ENCODE measurements at regions not wholly inside any gene's neighbourhood (a gene's known extent, or its start where the extent isn't known, plus 50 kb on each side); places are given as distances from the start of the nearest gene placed in this dataset.

DNA sequence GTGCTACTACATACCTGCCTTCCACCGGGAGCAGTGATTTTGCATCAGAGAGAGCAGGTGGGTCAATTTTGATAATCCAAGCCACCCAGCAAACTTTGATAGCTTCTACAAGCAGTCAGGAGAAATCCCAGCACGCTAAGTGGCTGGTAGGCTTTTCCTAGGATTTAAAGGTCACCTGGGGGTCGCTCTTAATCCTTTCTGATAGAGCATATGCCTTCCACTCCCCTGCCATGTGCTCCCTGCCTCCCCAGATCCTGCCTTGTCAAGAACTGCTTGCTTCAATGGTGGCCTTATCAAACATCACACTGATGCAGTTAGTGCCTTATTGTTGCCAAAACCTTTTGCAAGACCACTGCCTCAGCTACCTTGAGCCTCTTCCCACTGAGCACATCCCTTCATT, 462.3 kb upstream of the MEX3C start:
- no peak for DNase-seq

DNA sequence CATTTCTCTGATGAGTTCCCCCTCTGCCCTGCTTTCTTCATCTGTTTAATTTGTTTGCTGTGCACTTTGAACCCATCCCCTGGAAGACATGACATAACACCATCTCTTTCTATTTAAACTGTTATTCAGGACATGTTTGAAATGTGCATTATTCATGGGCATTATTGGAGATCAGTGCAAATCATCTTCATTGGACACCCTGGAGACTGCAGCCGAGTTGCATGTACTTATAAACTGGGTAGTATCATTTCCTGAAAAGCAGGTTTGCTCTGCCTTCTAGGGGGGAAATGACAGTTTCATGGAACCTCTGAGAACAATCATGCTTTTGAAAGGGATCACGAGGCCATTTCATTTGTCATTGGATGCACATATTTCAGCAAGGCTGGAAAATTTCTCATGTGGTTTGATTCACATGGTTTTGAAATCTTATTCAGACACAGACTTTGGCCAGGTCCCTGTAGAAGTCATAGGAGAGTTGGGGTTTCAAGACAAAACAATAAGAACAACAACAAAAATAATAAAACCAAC, 462.8 kb upstream of the MEX3C start:
- no peak for DNase-seq

DNA sequence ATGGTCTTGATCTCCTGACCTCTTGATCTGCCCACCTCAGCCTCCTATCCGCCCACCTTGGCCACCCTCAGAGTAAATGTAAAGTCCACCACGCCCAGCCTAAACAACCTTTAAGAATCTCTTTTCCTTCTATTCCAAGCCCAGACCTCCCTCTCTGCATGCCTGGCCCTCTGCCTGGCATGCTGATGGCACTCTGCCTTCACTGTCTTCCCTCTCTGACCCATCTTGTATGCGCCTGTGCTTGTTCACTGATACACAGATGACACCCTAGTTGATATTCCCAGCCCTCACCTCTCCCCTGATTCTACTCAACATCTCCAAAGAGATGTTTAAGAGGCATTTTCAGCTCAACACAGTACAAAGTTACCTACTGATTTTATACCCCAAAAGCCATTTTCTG, 466.8 kb upstream of the MEX3C start:
- no peak for DNase-seq

DNA sequence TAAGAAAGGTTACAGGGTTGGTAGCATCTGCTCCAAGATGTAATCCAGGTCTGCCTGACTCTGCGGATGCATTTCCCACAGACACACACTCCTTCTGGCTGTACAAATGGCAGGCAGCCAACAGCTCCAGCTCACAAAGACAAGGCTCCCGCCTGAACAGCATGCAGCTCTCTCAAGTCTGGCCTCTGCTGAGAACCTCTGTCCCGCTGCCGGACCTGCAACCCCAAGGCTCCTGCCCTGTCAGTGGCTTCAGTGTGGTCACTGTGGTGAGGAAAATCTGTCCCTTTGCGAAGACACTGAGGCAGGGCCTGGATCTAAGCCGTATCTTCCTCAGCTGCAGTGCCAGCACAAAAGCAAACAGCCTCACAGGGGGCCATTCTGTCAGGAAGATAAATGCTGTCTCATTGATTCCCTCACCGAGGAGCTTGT, 469.3 kb upstream of the MEX3C start:
- DNase-seq, result no peak

DNA sequence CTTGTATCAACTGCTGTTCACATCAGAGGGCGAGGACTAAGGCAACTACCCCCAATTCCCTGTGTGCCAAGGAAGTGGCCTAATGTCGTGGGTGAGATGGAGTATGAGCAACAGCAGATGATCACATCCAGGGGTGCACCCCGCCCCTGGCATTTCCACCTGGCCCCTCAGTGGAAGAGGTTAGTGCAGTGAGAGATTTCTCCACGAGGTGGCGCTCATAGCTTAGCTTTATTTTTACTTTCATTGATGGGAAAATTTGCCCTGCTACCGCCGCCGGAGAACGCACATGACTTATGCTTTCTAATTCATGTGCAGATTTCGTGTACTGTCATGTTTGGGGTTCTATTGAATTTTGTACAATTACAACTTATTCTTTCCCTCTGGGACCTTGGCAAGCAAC, 470.6 kb upstream of the MEX3C start:
- DNase-seq, result peak; percentile 41

DNA sequence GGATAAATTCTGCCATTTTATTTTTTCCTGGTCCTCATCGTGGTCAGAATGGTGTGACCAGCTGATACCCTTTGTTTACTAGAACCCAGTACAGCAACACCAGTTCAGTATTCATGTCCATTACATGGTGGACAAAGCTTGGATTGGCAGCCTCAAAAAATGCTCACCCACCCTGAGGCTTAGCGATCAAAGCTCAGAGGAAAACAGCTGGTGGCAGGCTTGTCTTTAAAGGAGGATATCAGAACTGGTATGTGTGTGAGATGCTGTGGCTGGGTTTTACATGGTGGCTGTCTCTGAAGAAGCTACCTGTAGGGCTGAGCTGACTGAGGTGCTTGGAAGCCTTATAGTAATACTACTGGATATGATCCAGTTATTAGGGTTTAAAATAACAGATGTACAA, 471.1 kb upstream of the MEX3C start:
- peak; percentile 8 for DNase-seq

DNA sequence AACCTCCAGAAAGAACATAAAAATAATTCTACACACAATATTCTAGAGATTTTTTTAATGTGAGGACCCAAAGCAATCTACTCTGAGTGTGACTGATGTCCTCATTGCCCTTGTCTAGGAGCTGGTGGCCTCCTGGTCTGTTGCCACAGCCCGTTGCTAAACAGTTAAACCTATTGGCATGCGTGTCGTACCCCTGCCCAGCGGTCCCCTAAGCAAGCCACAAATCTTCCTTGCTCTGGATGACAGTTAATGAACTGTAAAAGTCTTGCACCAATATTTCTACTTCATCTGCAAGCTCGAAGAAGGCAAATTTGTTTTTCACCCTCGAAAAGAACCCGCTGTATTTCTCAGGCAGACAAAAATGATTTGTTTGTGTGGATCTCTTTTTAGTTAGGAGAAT, 489.1 kb upstream of the MEX3C start:
- DNase-seq, result no peak

DNA sequence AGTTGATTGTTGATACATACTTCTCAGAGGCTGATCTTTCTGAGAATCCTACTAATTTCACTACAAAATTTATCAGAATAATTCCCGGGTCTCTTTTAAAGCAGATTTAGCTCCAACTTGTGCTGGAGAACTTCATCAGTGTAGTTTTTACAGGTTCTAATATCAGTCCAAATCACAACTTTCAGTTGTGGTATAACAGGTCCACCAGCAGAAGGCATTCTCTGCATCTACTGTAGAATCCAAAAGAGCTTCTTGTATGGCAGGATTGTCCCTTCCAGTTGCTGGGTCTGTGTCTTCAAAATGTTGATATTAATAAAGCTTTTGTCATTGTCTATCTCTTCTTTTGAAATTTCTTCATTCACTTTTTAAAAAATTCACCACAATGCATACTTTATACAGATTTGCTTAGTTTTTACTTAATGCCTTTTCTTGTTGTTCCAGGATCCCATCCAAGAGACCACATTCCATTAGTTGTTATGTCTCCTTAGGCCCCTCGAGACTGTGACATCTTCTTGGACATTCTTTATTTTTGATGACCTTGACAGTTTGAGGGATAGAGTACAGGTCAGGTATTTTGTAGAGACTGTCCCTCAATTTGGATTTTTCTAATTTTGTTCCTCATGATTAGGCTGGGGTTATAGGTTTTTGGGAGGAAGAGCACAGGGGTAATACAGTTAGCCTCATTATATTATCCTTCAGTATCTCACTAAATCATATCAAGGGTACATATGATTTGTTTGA, 490.5 kb upstream of the MEX3C start:
- no peak for DNase-seq

DNA sequence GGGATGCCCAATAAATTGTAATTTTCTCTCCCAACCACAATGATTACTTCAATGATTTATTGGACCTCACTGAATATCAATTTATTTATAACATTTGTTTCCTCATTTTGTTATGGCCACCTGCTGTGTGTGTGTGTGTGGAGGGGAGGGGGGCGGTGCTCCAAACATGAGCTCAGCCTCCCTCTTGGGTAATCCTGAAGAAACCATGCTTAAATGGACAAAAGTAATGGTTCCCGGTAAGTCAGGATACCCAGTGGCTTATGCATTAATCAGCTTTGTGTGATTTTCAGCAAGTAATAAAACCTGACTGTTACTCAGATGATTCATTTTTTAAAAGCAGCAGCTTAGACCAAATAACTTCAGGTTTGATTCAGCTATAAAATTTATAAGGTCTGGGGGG, 495.1 kb upstream of the MEX3C start:
- DNase-seq, result no peak

DNA sequence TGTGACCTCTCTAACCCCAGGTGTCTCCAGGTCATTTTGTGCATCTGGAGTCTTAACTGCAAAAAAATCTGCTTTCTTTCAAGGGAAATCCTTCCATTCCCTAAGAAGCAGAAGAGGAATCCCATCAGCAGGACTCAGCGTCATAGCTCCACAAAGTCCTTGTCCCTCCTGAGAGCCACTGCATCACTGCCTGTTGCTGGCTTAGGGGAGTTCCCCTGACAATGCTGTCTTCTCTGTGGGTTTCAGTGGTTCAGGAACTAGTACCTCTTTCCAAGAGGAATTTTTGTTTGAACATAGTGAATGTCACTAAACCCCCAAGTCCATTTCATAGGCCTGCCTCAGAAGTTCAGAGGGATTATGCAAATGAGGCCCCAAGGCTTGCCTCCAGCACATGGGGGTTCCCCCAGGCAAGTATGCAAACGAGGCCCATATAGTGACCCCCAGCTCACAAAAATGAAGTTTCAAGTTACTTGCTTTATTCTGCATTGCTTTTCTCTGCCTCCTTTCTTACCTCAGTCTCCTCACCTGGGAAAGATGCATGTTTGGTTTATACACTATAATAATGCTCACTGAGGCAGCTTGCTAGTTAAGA, 513.9 kb upstream of the MEX3C start:
- DNase-seq, result no peak

DNA sequence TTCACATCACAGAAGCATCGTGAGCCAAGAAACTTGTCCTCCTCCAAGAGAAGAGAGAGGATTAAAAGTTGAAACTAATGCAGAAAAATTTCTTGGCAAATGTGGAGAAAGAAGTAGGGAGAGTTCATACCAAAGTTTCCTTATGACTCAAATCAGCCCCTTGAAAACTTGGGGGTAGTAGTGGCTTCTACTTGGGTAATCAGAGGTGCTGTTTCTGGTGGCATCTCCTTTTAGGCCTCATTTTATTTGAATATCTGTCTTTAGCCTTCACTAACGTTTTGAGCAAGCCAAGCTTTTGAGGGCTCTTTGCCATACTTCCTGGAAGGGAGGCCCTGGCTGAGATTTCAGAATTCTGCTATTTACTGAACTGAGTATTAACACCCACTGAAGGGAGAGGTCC, 515.3 kb upstream of the MEX3C start:
- no peak for DNase-seq

DNA sequence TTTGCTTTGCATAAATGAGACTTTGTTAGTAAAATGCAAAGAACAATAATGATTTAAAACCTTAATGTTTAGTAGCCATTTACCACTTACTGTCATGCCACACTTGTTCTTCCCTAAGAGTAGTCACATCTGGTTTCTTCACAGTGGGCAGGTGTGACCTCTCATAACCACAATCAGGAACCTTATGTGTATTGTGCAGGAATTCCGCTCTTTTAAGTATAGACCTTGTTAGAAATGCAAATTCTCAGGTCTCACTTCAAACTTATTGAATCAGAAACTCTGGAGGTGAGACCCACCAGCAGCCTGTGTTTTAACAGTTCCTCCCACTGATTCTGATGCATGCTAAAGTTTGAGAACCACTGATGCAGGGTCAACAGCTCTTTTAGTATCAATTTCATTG, 518.8 kb upstream of the MEX3C start:
- no peak for DNase-seq

DNA sequence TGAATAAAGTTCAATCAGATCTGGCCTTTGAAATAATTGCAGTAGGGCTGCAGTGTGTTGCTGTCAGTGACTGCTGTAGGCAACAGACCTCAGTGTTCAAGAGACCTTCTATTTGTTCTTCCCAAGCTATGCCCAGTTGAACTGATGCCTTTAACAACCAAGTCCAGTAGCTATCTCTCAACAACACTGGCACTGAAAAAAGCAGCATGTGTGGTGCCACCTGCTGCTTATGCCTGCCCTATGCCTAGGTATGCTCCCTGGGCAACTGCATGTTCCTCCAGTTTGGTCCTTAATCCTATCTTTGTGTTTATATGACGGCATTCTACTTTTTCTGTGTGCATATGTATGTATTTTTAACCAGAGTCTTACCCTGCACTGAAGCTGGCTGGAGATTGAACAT, 523.9 kb upstream of the MEX3C start:
- no peak for DNase-seq

DNA sequence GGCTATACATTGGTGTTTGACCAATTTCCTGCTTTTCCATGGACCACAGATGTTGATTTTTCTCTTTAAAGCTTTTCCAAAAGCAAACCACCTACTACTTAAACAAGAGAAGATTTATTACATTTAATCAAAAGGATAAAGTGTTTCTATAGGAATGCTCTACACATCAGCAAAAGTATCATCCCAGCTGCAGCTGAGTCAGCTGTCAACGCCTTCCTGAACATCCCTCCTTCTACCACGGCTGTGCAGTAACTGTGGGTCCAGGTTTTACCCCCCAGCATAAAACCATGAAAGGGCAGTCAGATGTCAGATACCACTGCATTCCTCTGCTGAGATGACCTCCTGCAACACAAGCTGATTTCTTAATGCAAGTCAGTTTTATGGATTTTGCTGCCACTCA, 524.5 kb upstream of the MEX3C start:
- no peak for DNase-seq

DNA sequence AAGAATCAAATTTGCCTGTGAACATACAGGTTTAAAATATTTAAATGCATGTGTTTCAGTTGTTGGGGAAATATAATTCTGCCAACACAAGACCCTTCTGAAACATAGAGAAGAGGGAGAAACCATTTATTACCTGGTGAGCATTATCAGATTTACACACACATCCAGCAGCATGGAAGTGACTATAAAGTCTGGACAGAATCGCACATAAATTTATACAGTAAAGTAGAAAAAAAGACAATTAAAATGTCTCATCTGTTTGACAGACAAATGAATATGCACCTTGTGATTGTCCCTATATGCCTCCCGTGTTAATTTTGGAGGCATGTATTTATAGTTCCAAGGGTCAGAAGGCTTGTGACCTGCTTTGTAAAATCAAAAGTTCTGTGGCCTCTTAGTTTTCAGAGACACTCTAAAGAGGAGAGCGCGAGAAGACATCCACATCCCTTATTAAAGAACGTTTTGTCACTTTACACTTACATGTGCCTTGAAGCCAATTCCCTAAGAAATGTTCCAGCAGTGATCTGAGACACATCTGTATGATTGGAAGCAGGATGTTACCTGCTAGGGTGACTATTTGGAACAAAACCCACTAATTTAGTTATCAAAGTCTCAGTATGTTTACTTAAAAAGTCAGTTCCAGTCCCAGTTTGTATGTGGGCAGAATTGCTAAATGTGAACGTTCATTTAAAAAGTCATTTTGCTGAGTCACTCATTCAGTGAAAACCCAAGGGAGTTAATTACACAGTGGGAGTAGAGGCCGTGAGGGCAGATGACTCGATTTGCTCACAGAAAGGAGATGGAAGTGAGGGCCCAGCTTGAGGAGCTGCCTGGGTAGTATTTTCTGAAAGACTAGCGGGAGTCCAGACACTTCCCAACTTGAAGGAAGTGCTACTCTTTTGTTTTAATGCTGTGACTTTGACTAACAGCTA, 527.6 kb upstream of the MEX3C start:
- peak; percentile 46 for DNase-seq

DNA sequence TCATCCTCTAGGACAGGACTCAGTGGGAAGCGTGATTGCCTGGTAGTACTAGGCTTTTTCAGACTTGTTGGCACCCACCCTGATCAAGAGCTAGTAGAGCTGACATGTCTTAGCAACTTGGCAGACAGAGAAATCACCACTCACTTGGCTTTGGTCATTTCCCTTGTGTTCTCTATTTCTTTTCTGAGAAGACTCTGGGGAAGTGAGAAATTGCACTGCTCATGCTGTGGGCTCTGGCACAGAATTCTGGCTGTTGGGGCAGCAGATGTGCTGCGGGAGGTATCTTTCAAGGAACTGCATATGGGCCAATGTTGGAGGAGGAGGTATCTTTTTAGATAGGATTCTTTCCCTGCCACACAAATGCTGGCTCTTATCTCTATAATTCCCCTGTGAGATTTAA, 529.1 kb upstream of the MEX3C start:
- peak; percentile 6 for DNase-seq

DNA sequence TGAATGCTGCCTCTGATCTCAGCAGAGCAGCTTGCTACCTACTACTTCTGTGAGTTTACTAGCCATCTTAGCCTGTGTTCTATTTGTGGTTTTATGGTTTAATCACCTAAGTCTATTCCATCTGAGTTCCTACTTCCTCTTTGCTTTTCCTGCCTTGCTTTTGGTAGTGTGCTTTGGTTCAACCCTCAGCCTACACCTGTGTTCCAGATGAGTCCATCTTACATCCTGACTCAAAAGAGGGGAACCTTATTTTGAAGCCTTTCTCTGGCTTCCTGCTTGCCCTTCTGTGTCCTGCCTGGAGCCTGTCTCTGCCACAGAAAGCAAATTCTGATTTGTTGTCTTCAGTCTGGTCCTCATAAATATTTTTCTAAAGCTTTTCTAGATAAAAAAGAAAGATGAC, 530.3 kb upstream of the MEX3C start:
- no peak for DNase-seq

DNA sequence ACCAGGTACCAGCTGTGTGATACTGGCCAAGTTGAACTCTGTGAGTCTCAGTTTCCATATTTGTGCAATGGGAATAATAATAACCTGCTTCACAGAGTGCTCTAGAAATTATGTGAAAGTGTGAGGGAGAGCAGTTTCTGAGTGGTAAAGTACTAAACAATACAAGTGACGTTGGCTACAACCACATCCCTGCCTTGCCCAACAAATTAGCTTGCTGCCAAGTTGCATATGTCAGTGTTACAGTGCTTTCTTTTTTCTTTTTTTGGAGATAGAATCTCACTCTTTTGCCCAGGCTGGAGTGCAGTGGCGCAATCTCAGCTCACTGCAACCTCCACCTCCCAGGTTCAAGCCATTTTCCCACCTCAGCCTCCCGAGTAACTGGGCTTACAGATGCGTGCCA, 533.6 kb upstream of the MEX3C start:
- no peak for DNase-seq

DNA sequence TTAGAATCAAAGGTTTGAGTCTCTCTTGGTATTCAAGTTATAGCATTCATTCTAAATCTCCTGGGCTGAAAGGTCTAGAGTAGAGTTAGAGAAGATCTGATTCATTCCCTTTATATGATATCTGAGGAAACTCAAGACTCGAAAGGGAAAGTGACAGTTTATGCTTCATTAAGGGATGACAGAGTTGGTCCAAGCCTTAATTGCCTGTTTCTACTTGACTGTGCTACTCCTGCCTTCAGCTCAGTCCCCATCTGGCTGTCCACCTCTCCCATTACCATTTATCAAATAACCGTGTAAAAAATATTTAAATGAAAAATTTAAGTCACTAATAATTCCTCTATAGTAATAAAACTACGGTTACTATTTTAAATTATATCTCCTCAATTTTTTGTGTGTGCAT, 537.1 kb upstream of the MEX3C start:
- no peak for DNase-seq

DNA sequence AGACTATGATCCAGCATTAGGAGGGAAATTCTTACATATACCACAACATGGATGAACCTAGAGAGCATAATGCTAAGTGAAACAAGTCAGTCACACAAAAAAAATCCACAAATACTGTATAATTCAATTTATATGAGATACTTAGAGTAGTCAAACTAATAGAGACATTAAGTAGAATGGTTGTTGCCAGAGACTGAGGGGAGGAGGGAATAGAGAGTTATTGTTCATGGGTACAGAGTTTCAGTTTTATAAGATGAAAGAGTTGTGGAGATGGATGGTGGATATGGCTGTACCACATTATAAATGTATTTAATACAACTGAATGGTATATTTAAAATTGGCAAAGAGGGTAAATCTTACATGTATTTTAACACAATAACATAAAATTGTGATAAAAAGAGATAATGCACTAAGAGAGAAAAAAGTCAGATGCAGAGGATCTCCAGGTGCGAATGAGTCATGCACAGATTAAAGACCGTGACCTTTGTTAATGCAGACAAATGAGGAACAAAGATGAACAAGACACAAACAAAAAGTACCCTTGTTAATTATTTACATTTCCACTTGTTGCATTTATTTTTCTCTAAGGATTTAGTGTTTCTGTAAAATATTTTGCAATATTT, 541.7 kb upstream of the MEX3C start:
- DNase-seq, result no peak

DNA sequence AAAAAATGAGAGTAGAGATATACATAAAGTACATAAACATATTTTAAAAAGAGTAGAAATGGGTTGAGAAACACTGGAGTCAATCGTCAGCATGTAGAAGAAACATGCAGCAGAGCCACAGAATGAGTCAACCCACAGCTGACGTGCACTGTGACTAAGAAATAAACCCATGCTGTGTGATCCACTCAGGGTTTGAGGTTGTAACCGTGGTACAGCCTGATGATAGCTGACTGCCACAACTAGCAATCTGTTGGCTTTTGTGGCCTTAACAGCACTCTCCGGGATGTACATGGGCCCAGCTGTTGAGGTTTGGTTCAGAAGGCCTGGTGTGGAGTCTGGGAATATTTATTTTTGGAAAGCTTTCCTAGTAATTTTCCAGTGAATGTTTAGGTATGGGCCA, 554.4 kb upstream of the MEX3C start:
- DNase-seq, result no peak

DNA sequence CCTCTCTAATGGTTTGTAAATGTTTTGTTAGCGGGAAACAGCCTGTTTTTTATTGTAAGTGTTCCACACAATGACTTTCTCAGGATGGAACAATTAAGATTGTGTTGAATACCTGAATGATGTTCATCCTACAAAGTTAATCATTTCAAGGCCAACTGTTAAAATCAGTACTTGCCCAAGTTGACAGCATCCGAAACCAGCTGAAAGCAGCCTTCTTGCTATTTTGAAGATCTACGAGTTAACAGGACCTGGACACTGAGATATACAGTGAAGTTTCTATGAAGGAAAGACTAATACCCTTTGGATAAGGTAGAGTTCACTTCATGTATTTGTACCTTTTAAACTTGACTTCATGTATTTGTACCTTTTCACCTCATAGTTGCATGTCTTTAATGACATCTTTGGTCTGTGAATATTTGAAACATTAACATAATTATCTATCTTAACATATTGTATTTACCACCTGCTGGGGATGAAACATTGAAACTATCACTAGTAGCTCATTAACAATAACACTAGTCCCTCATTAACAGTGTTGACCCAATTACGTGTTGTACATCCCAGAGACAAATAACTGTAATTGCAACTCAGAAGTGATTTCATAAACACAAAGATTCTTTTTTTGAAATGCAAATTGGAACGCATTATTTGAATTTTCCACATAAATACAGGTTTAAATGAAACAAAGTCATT, 556.0 kb upstream of the MEX3C start:
- no peak for DNase-seq

DNA sequence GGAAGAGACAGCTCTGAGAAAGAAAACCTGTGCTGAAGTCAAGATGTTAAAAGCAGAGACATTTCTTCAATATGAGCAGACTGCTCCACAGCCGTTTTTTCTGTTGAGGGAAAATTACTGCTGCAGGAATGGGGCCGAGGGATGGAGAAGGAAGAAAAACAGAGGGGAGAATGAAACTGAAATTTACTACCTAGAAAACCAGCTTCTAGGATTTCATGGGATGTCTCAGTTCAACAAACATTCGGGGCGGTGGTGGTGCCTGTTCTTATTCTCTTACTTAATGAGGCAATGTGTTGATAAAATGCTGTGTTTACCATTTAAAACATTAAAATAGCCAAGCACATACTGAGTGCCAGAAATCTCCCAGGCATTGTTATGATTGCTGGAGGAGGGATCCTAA, 557.1 kb upstream of the MEX3C start:
- DNase-seq, result no peak

All from NCI-H1436 treated with DMSO at 0.1 percent for 48 hours (cell line).